Lower leg skin (tissue), 4 donors: ENCODE measurements at regions not wholly inside any gene's neighbourhood (a gene's known extent, or its start where the extent isn't known, plus 50 kb on each side); places are given as distances from the start of the nearest gene placed in this dataset.
"Not testable (repeated sequence)": the region's sequence is repeated elsewhere in the genome, so short reads cannot be mapped to it uniquely, and the experiment has no call there.

Experiments
- DNase-seq, 2 donors: peaks; one replicate each; pipeline ENCODE4 v3.0.0-alpha.2; 2019; ENCODE audit warnings: low spot score in 2 of 2
- H3K4me3 ChIP-seq: fragments of 200-600 bp; sonication (generic); 2 replicates; pipeline ENCODE4 v1.5.1; 2017; ENCODE audit warnings: mild to moderate bottlenecking, low read depth; ENCODE audit not compliant: poor library complexity, severe bottlenecking
- CTCF ChIP-seq, 3 donors: fragments of 450-650 bp; IDR thresholded peaks; one replicate each; pipeline ENCODE4 v1.5.1; 2016; ENCODE audit warnings: antibody characterized with exemption in 3 of 3, mild to moderate bottlenecking in 3 of 3, moderate library complexity in 2 of 3
- POLR2A ChIP-seq, 2 donors: fragments of 450-650 bp; IDR thresholded peaks; one replicate each; pipeline ENCODE4 v1.6.1; 2016 to 2017; ENCODE audit warnings: antibody characterized with exemption in 2 of 2, mild to moderate bottlenecking in 1 of 2, moderate library complexity in 1 of 2
- WGBS, 2 donors: methylation state at CpG; one replicate each; pipeline ENCODE4 v1.1.5; 2018; 5-methylcytosine and 5-hydroxymethylcytosine counted together
- intact Hi-C: fragments of 100-400 bp; cut with DNase I; formaldehyde crosslinking; loops from one replicate; pipeline ENCODE4 v1.15.0; 2023; ENCODE audit warnings: low total_unique reads

- DNase-seq, H3K4me3 ChIP-seq, intact Hi-C loops: not testable (repeated sequence)
- WGBS, 2 donors, result 86 to 87% methylated on average over 20 of the region's 20 CpGs
These were observed 3916.7 kb upstream of the OR11H1 start for GRCh38 chr22:11611280-11611679.

DNA sequence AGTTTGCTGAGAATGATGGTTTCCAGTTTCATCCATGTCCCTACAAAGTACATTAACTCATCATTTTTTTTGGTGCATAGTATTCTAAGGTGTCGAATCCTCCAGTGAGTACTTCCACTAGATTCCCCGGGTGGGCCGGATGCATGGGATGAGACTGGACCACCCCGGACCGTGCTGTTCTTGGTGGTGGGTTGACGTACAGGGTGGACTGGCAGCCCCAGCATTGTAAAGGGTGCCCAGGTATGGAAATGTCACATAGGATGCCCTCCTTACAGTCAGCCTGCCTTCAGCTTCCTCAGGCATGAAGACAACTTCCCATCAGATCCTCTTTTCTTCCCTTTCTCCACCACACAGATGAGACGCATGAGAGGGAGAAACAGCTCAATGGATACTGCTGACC lies 3916.1 kb upstream of the OR11H1 start:
- 89 to 92% methylated on average over 7 of the region's 7 CpGs for WGBS, 2 donors
- intact Hi-C loops, H3K4me3 ChIP-seq, DNase-seq: not testable (repeated sequence)

DNA sequence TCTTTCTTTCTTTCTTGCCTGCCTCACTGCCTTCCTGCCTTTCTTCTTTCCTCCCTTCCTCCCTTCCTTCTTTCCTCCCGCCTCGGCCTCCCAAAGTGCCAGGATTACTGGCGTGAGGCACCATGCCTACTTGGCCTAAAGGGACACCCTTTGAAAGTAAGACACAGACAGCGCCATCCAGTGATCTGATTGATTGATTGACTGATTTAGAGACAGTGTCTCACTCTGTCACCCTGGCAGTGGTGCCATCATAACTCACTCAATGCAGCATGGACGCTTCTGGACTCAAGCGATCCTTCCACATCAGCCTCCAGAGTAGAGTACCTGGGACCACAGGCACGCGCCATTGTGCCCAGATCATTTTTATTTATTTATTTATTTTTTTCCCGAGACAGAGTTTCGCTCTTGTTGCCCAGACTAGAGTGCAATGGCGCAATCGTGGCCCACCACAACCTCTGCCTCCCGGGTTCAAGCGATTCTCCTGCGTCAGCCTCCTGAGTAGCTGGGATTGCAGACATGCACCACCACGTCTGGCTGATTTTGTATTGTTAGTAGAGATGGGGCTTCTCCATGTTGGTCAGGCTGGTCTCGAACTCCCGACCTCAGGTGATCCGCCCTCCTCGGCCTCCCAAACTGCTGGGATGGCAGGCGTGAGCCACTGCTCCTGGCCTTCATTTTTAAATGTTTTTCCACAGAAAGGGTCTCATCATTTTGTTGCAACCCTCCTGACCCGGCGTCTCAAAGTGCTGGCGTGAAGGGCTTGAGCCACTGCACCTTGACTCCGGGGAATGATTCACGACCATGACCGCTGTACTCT lies 3914.7 kb upstream of the OR11H1 start:
- intact Hi-C loops, DNase-seq: not testable (repeated sequence)
- WGBS, 2 donors, result 87 to 88% methylated on average over 27 of the region's 27 CpGs

DNA sequence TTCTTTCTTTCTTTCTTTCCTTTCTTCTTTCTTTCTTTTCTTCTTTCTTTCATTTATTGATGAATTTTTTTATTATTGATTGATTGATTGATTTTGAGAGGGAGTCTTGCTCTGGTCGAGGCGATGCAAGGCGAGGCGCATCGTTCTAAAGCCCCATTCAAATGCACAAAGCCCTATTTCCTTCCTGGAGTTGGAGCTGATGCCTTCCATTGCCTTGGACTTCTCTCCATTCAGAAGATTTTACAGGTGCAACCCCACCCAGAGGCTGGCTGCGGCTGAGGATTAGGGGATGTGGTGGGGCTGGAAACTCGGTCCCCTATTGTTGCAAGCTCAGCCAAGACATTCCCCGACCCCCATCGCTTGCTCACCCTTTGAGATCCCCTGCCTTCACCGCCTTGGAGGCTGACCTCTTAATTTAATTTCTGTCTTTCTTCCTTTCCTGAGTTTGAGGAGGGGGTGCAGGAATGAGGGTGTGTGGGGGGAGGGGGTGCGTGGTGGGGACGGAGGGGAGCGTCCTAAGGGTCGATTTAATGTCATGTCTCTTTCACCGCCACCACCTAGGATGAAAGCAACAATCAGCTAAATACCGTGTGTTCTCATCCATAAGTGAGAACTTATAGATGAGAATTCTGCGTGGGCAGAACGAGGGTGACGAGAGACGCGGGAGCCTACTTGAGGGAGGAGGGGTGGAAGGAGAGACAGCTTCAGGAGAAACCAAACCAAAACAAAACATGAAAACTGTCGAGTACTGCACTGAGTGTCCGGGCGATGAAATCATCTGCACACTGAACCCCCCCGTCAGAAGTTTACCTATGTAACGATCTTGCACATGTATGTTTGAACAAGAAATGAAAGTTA lies 3913.9 kb upstream of the OR11H1 start:
- intact Hi-C loops, result no loop called here
- H3K4me3 ChIP-seq, result no peak overlapping the region
- no peak for TF ChIP-seq CTCF (IDR thresholded peaks at IDR 0.05)
- TF ChIP-seq POLR2A (IDR thresholded peaks at IDR 0.05), result no peak
- WGBS, 2 donors, result 84 to 86% methylated on average over 26 of the region's 26 CpGs
- DNase-seq, result no peak

More for the DNA sequence above, 3914.7 kb upstream of the OR11H1 start:
- not testable (repeated sequence) for H3K4me3 ChIP-seq

GRCh38 chr22:11614798-11615433 lies 3913.1 kb upstream of the OR11H1 start:
- H3K4me3 ChIP-seq, DNase-seq, intact Hi-C loops: not testable (repeated sequence)
- 81% methylated on average over 20 of the region's 20 CpGs for WGBS, 2 donors

- TF ChIP-seq CTCF (IDR thresholded peaks at IDR 0.05), result no peak
- TF ChIP-seq POLR2A (IDR thresholded peaks at IDR 0.05), result no peak
- WGBS, 2 donors, result 90 to 91% methylated on average over 9 of the region's 9 CpGs
- intact Hi-C loops, result no loop called here
- no peak overlapping the region for H3K4me3 ChIP-seq
- no peak for DNase-seq
These were observed 3911.2 kb upstream of the OR11H1 start for GRCh38 chr22:11616811-11617210.

- intact Hi-C loops, DNase-seq, H3K4me3 ChIP-seq: not testable (repeated sequence)
- WGBS, 2 donors, result 59 to 70% methylated on average over 11 of the region's 11 CpGs
These were observed 3909.7 kb upstream of the OR11H1 start for GRCh38 chr22:11618322-11618662.

DNA sequence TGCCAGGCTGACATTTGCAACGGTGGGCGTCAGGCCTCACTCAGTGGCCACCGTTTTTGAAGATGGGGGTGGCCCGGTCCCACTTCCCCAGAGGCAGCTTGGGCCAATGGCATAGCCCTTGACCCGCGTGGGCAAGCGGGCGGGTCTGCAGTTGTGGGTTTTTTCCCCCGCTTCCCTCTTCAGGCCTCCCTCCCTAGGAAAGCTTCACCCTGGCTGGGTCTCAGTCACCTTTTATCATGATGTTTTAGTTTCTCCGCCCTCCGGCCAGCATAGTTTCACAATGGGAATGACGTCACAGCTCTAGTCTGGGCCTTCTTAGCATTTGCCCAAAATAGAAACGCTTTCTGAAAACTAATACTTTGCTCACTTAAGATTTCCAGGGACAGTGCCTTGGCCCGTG lies 3909.3 kb upstream of the OR11H1 start:
- 74 to 77% methylated on average over 14 of the region's 14 CpGs for WGBS, 2 donors
- H3K4me3 ChIP-seq, intact Hi-C loops, DNase-seq: not testable (repeated sequence)

DNA sequence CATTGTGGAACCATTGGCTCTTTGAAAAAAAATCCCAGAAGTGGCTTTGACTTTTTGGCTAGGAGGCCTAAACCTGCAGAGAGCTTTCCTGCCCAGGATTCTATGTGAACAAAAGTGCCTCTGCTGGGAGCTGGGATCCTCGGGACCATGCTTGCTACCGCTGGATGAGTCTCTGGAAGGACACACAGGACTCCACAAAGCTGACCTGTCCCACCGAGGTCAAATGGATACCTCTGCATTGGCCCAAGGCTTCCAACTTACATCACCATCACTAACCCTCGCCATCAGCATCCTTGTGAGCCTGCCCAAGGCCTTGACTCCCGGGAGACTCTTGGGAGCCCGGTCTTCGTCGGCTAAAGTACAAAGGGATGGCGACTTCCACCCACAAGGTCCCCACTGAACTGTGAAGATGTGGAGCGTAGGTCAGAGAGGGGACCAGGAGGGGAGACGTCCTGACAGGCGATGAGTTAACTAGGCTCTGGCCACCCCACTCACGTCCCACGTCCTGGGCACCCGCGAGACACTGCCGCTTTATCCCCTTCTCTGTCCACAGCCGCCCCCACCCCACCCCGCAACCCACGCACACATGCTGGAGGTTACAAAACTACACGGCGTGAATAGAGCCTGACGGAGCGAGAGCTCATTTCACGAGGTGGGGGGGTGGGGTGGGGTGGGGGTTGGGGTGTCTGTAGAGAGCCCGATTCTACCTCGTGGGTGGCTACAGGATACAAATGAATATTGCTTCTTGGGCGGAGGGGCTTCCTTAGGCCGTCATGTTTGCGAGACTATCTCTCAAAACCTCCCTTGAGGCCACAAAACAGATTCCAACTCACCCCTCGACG lies 3906.8 kb upstream of the OR11H1 start:
- H3K4me3 ChIP-seq, DNase-seq, intact Hi-C loops: not testable (repeated sequence)
- 82% methylated on average over 32 of the region's 32 CpGs for WGBS, 2 donors

- DNase-seq, H3K4me3 ChIP-seq, intact Hi-C loops: not testable (repeated sequence)
- 79 to 84% methylated on average over 9 of the region's 9 CpGs for WGBS, 2 donors
These were observed 3905.2 kb upstream of the OR11H1 start for GRCh38 chr22:11622774-11623173.

- DNase-seq, H3K4me3 ChIP-seq, intact Hi-C loops: not testable (repeated sequence)
- WGBS, 2 donors, result 85 to 87% methylated on average over 30 of the region's 30 CpGs
These were observed 3902.1 kb upstream of the OR11H1 start for GRCh38 chr22:11625711-11626421.
